BJ (cell line): ENCODE measurements at regions not wholly inside any gene's neighbourhood (a gene's known extent, or its start where the extent isn't known, plus 50 kb on each side); places are given as distances from the start of the nearest gene placed in this dataset.
"Not testable (repeated sequence)": the region's sequence is repeated elsewhere in the genome, so short reads cannot be mapped to it uniquely, and the experiment has no call there.

ENCODE experiments used
- CTCF ChIA-PET: fragments of 350-600 bp; formaldehyde crosslinking; extraction: SDS; loops from one replicate; lab custom pipeline; 2021; ENCODE audit warnings: antibody characterized with exemption, inconsistent platforms; lab: Yijun Ruan, JAX
- POLR2A ChIA-PET: fragments of 300-600 bp; sonication (Branson Sonifier 250); formaldehyde crosslinking; extraction: SDS; loops from one replicate; lab custom pipeline; 2021; ENCODE audit warnings: antibody characterized with exemption; lab: Charles Lee
- DNase-seq: peaks from one replicate; pipeline ENCODE4 v3.0.0-alpha.2; 2011; ENCODE audit warnings: low read depth
- H3K27me3 ChIP-seq: 2 replicates; pipeline ENCODE4 v1.6.0; 2011; ENCODE audit warnings: low read length; ENCODE audit not compliant: control insufficient read depth, insufficient read depth
- H3K36me3 ChIP-seq: 2 replicates; pipeline ENCODE4 v1.5.1; 2011; ENCODE audit warnings: low read length; ENCODE audit not compliant: control insufficient read depth, insufficient read depth
- H3K4me3 ChIP-seq: 2 replicates; pipeline ENCODE4 v1.5.1; 2011; ENCODE audit warnings: low read depth, mild to moderate bottlenecking, control low read depth, low read length

GRCh38 chr9:41269054-41269453 lies 79.9 kb upstream of the ZNG1F start:
- DNase-seq, H3K27me3 ChIP-seq, POLR2A ChIA-PET, CTCF ChIA-PET, H3K36me3 ChIP-seq, H3K4me3 ChIP-seq: not testable (repeated sequence)

- H3K4me3 ChIP-seq, POLR2A ChIA-PET, H3K36me3 ChIP-seq, DNase-seq, CTCF ChIA-PET, H3K27me3 ChIP-seq: not testable (repeated sequence)
These were observed 77.5 kb upstream of the ZNG1F start for GRCh38 chr9:41266602-41267001.

GRCh38 chr9:41266000-41266399 lies 76.9 kb upstream of the ZNG1F start:
- H3K4me3 ChIP-seq, DNase-seq, H3K36me3 ChIP-seq, POLR2A ChIA-PET, CTCF ChIA-PET, H3K27me3 ChIP-seq: not testable (repeated sequence)

GRCh38 chr9:41251973-41252372 lies 62.9 kb upstream of the ZNG1F start:
- DNase-seq, POLR2A ChIA-PET, H3K36me3 ChIP-seq, CTCF ChIA-PET, H3K27me3 ChIP-seq, H3K4me3 ChIP-seq: not testable (repeated sequence)

- POLR2A ChIA-PET, DNase-seq, H3K27me3 ChIP-seq, H3K4me3 ChIP-seq, H3K36me3 ChIP-seq, CTCF ChIA-PET: not testable (repeated sequence)
These were observed 62.0 kb upstream of the ZNG1F start for GRCh38 chr9:41251101-41251500.

- DNase-seq, POLR2A ChIA-PET, H3K36me3 ChIP-seq, H3K4me3 ChIP-seq, CTCF ChIA-PET, H3K27me3 ChIP-seq: not testable (repeated sequence)
These were observed 57.6 kb upstream of the ZNG1F start for GRCh38 chr9:41246702-41247101.
